Fibroblast of upper back skin (primary cell): ENCODE measurements at regions not wholly inside any gene's neighbourhood (a gene's known extent, or its start where the extent isn't known, plus 50 kb on each side); places are given as distances from the start of the nearest gene placed in this dataset.

Source experiments
- DNase-seq: peaks from one replicate; pipeline ENCODE4 v3.0.0-alpha.2; 2013

DNA sequence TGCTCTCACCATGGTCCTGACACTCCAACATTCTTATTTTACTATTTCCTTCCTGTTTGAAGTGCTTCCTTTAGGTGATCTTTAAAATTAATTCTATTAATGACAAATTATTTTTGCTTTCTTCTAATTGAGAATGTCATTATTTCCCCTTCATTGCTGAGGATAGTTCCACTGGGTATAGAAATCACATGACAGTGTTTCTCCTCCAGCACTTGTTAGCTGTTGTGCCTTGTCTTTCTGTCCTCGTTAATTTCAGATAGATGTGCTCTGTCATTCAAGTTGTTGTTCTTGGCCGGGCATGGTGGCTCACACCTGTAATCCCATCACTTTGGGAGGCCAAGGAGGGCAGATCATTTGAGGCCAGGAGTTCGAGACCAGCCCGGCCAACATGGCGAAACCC, 321.0 kb upstream of the RAB6C start:
- no peak for DNase-seq

DNA sequence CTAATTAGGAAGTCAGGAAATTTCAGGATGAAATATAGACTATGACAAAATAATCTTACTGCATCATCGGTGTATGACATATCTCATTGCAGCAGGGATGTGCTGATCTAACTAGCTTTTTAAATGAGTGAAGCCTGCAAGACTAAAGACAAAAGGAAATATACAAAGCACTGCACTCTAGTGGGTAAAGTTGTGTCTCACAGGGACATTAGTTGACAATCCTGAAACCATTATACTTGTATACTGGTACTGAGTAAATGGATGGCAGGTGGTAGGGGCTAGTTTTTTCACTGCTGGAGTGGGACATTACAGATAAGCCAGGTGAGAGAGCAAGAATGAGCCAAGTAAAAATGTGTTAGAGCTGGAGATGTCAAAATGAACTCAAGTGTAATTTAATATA, 317.5 kb upstream of the RAB6C start:
- DNase-seq = no peak

DNA sequence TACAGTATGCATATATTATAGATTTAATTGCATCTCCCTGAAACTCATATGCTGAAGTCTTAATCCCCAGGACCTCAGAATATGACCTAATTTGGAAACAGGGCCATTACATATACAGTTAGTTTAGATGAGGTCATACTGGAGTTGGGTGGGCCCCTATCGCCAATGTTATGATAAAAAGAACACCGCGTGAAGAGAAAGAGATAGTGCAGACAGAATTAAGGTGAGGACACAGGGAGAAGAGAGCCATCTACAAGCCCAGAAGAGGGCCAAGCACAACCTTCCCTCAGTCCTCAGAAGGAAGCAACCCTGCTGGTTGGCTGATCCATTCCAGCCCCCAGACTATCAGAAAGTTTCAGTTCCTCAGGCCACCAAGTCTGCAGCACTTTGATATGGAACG, 311.9 kb upstream of the RAB6C start:
- no peak for DNase-seq

DNA sequence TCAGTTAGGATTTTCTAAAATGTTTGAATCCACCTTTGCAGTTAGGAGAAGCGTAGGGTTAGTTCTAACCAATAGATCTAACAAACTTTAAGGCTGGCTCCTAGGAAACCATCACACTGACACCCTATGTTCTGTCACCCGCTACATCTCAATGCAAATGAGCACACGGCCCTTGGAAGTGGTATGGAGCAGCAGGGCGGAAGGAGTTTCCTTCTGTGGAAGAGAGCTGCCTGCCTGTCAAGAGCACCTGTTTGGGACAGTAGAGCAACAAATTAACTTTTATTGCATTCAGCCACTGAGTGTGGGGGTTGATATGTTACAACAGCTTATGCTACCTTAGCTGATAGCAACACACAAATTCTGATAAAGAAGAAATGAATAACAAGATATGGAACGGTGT, 306.9 kb upstream of the RAB6C start:
- no peak for DNase-seq

DNA sequence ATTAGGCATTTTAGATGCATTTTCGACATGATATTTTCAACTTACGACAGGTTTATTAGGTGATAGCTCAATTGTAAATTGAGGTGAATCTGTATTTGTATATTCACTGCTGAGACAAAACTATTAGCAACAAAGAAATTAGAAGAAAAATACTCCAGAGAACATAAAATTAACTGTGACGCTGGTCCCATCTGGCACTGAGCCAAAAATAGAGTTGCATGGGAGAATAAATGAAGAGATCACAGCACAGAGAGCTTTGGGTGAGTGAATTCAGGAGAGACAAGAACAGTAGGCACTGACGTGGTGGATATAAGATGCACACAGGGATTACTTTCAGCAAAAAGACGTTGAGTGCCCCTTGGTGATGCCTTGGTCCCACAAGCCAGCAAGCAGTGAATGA, 306.2 kb upstream of the RAB6C start:
- no peak for DNase-seq

DNA sequence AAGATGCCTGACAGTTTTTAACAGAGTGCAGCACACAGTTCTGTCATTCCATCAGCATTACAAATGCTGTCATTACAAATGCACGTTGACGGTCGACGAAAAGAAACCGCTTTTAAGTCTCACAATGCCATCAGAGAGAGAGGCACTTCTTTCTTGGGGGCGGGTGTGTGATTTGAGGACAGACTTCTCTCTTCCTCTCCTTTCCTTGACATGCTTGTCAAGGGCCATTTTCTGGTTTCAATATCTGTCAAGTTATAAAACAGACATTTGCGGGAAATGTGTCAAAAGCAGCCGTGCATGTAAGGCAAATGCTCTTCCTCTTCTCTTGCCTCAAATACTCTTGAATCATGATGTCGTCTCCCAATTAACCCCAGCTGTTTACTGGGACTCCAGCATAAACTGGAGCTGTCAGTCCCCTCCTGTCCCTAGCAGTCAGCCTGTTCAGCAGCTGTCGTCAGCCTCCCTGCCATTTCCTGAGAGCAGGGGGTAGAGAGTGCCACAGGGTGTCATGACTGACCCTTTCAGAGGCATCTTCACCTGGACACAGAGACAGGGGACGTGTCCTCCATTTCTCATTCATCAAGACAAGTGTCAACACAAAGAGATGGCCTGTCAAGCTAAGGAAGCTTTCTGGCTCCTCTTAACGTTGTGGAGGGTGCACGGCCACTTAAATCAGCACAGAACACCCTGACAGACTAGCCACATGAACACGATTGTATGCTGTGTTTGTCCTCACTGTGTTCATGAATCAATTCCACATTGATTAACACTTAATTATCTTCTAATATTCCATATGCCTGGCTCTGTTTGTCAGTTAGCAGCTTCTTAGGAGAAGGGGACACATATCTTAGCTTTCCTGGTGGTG, 305.4 kb upstream of the RAB6C start:
- DNase-seq = no peak

DNA sequence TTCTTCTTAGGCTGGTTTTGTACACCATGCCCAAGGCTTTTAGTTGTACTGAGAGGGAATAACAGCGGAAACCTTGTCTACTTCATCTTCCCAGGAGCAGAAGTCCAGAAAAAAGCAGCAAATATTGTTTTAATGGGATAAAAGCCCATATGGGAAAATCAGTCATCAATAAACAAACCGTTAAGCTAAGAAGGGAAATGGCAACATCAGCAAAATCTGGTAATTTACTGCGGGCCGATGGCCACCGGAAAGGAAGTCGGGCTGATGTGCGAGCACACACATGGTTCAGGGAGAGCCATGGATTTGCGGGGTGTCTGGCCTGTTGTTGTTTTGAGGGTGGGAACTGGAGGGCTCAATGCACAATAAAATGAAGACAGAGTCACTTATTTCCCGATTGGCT, 300.7 kb upstream of the RAB6C start:
- no peak for DNase-seq

DNA sequence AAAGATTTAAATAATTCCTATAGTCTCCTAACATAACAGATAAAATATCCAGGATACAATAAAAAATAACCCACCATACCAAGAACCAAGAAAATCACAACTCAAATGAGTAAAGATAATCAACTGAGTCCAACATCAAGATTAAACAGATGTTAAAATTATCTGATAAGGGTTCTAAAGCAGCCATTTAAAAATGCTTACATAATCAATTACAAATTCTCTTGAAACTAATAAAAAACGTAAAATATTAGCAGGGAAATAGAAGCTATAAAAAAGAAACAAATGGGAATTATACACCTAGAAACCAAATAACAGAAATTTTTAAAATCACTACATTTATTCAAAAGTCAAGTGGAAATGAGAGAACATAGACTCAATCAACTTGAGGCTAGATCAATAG, 297.7 kb upstream of the RAB6C start:
- no peak for DNase-seq

DNA sequence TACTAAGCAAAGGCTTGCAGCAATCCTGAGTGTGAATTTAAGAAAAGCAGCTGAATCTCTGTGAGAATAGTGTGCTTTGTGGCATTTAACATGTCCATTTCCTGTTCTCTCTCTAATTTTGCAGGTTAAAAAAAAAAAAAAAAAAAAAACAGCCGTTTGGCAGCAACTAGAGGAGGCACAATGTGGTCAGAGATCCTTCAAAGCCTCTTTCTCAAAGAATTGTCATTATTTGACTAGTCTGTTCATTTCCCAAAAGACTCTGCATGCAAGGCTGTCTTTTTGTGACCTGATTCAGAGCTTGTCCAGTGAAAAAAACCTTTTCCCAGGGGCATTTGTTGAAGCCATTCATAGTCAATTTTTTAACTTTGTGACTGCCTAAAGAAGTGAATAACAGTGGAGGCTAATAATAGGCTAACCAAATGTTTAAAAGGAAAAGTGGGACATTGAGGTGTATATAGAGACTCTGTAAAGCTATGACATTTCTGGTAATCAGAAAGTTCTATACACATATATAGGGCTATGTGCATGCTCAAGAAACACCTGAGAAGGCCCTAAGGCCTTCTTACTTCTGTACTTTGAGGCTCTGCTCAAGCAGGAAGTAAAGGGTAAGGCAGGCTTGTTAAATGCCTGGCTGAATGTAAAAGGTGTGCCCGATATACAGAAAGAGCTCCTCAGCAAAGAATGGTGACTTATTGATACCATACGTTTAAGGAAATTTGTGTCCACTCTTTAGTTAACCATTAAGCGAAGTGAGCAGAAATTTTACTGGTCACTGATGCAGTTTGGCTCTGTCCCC, 289.6 kb upstream of the RAB6C start:
- no peak for DNase-seq

DNA sequence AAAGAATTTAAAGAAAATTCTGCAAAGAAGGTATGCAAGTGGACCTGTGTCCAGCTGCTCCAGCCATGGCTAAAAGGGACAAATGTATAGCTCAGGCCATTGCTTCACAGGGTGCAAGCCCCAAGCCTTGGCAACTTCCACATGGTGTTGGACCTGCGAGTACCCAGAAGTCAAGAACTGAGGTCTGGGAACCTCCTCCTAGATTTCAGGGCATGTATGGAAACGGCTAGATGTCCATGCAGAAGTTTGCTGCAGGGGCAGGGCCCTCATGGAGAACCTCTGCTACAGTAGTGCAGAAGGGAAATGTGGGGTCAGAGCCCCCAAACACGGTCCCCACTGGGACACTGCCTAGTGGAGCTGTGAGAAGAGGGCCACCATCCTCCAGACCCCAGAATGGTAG, 284.0 kb upstream of the RAB6C start:
- DNase-seq = no peak

DNA sequence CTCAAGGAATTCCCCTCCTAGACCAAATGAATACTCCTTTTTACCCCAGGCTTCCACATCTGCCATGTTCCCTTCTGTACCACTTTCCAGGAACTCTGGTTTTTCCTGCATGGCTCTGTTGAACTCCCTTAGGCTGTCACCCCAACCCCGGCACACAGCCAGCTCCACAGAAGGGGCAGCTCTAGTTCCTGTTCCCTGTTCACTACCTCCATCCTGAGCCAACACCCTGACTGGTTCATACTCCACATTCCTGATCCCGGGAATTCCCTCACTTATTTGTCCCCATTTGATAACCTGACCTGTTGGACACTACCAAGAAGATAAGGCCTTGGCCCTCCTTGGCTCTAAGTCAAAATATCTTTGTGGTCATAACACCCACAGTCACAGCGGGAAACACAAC, 280.9 kb upstream of the RAB6C start:
- no peak for DNase-seq

DNA sequence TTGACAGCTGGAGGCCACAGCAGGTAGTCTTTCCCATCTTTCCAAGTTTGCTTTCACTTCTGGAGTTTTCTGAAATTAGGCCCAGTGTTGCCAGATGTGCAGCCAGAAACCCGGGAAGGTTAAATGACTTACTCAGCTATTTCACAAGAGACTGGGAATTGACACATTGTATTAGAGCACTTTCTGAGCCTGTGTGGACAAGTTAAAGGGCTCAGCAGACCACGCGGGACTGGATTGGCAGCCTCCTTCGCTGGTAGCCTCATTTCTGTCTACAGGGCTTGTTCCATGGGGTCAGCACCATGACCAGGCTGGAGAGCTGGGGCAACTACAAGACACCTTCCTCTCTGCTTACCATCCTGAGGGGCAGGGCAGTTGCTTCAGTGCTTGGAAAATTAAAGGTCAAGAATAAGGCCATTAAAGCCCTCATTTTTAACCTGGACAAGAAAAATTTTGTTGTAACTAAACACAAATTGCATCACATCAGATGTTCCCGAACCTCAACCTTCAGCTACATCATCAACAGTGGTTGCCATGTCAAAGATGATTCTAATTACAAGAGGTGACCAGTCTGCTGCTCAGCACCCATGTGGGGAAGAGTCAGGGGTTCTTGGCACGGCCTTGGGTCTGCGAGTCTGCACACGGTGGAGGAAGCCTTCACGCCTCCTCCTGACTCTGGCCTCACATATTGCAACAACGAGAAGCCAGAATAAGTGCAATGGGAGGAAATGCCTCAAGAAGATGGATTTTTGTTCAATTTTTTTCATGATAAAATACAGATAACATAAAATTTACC, 279.5 kb upstream of the RAB6C start:
- DNase-seq = no peak

DNA sequence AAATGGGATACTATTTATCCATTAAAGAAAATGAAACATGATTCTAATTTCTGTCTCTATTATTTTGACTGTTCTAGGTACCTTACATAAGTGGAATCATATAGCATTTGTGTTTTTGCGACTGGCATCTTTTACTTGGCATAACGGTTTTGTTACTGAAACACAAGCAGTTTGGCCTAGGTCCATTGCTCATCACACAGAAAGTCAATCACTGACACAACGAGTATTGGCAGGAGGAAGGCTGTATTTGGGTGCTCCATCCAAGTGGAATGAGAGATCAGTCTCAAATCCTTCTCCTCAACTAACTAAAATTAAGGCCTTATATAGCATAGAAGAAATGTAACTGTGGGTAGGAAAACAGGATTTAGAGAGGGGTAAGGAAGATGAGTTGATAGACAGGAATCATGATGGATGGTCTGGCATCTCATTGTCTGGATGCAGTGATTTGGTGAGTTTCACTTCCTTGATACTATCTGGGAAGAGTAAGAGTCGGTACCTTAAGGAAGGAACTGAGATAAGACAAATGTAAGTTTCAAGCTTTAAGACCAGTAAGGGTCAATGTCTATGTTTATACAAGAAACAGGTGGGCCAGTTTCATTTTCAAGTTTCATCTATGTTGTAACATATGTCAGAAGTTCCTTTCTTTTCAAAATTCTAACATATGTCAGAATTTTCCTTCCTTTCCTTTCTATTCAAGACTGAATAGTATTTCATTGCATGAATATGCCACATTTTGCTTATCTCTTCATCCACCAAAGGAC, 276.9 kb upstream of the RAB6C start:
- no peak for DNase-seq

DNA sequence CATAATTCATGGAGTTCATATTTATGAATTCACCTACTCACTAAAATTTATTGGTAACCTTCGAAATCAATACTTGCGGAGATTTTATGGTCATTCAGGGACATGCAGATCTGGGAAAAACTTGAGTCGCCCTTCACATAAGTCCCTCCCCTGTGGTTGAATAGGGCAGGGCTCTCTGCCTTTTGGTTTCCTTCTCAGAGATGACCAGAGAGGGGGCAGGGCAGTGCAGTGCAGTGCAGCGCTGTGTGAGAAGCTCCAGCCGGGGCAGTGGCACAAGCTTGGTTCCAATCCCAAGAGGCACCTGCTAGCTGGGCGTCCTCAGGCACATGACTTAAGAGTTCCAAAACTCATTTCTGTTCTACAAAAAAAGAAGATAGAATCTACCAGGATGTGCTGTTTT, 274.4 kb upstream of the RAB6C start:
- no peak for DNase-seq

DNA sequence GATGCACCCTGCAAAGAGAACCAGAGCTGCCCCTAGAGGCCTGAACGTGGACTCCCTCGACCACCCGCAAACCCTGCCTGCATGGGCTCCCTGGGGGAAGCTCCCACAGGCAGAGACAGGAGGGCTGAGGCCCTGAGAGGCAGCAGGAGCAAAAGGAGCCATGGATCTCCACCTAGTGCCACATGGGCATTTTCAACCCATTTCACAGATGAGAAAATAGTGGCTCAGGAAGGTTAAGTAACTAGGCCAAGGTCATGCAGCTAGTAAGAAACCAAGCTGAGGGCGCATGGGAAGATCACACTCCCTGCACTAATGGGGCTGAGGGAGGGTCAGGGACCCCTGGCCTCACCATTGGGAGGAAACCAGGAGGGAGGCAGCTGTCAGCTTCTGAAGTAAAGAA, 271.7 kb upstream of the RAB6C start:
- no peak for DNase-seq

DNA sequence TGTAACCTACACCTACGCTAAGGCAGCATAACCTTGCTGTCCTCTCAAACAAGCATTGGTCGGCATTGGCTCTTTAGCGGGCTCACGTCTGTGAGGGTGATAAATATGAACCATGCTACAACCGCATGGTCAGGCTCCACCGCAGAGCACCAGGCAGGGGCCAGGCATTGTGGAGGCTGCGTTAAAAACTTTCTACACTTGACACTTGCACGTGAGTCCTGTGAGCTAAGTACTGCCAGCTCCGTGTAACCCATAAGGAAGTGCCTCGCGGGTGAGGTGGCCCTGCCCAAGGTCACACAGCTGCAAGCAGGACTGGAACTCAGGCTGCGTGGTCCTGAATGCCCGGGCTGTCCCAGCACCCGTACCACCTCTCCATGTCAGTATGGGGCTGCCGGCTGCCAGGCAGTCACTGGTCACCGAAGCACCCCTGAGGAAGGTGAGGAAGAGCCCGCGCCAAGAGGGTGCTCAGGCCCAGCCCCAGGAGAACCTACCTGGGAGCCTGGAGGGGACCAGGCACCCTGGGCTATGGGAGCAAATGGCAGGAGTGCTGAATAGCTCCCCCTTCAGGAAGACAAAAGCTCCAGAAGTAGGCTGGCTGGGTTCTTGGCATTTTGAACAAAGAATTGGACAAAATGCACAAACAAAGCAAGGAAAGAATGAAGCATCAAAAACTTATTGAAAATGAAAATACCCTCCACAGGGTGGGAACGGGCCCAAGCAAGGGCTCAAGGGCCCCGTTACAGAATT, 271.1 kb upstream of the RAB6C start:
- DNase-seq = no peak

DNA sequence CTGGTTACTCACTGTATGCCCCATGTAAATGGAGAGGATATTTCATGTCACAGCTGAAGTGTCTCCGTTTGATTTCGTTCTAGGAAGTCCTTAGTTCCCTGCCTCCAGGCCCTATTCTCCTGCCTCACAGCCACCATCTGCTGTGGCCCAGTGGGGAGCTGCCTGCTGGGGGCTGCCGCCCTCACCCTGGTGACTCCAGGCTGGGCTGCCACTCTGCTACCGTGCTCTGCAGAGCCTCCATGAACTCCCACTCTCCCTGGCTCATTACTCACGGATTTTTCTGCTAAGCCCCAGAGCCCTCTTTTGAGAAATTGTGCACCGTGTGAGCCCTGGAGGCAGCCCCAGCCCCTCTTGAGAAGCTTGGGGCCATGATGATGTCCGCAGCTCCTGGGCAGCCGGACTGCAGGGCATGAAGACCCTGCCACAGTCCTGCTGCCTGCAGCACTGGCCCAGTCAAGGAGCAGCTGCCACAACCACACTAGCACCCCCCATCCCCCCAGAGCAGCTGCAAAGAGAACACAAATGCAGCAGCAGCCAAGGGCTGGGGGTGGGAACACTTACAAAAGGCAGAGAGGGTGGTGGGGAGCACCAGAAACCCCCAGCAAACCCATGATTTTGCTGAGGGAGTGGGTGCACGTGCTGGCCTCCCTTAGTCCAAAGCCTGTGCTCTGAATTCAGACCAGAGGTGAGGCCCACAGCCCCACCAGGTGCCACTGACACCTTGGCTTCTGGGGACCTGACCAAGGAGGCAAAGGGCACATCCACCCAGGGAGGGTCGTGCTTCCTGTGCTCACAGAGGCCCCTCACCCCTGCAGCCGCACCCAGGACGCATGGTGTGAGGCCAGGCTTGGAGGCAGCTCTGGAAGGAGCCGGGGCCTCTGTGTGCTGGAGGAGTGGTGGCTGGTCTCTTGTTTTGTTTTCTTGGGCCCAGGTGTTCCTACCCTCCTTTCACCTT, 270.2 kb upstream of the RAB6C start:
- DNase-seq = no peak

DNA sequence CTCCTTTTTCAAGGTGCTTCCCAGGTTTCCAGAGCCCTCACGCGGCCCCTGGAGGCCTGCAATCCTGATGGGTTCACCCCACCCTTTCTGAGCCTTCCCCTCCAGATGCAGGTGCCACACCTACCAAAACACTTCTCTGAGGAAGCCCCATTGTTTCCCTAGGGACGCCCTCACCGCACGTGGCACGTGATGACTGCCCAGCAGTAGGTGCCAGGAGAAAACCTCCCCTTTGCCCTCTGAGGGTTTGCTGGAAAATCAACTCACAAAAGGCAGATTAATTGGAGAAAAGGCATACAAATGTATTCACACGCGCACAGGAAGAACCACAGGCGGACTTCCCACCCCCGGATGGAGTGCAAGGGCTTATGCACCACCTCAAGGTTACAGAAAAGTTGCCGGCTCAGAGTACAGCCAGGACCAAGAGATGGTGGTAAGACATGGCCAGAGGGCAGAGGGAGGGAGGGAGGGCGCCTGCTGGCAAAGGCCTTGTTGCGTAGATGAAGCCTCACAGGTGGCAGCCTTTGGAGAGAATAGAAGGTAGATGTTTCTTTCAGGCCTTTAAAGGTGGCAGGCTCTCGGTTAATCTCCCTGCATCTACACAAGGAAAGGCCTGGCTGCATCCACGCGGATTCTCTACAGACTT, 269.4 kb upstream of the RAB6C start:
- DNase-seq = no peak

DNA sequence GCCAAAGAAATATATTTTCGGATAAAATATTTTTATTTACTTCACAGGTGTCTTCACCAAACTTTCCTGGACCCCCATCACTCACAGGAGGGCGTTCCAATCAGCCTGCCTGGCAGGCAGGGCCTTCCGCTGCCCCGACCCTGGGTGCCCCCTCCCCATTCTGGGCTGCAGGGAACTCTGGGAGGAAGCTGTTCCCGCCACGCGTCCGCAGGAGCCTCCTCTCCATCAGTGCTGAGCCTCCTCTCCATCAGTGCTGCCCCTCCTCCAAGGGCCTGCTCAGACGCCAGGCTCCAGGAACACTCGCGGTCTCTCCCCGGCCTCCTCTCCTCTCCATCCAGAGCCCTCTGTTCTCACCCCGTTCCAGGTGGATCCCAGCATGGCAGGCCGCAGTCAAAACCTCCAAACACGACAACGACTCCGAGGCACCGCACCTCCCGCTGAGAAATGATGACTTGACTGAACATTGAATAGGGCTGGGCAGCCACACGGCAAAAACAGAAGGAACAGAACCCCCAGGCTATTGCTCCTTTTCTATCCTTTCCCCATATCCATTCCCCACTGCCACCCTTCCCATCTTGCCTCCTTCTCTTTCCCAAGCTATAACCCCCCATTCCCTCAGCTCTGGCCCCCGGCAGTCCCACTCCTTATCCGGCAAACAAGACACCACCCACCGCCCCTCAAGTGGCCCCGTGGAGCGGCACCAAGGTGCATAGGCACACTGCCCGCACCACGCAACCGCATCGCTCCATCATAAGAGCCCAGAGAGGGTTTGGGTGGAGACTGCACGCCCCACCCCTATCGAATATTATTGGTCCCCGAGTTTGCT, 268.6 kb upstream of the RAB6C start:
- no peak for DNase-seq
